Ovary (tissue), 3 donors: ENCODE measurements at regions not wholly inside any gene's neighbourhood (a gene's known extent, or its start where the extent isn't known, plus 50 kb on each side); places are given as distances from the start of the nearest gene placed in this dataset.

Experiments
- CTCF ChIP-seq, 3 donors: fragments of 450-650 bp in 2 of 3; fragments of 200-600 bp in 1 of 3; IDR thresholded peaks; one replicate each; pipeline versions ENCODE4 v1.5.1 to v1.8.0; 2016 to 2022; ENCODE audit warnings: antibody characterized with exemption in 3 of 3, mild to moderate bottlenecking in 1 of 3
- EP300 ChIP-seq: sonication (generic); formaldehyde crosslinking; IDR thresholded peaks from one replicate; pipeline ENCODE4 v1.6.1; 2017; ENCODE audit warnings: antibody characterized with exemption
- donor health status: DM: no; HTN: no; CAD: no.

DNA sequence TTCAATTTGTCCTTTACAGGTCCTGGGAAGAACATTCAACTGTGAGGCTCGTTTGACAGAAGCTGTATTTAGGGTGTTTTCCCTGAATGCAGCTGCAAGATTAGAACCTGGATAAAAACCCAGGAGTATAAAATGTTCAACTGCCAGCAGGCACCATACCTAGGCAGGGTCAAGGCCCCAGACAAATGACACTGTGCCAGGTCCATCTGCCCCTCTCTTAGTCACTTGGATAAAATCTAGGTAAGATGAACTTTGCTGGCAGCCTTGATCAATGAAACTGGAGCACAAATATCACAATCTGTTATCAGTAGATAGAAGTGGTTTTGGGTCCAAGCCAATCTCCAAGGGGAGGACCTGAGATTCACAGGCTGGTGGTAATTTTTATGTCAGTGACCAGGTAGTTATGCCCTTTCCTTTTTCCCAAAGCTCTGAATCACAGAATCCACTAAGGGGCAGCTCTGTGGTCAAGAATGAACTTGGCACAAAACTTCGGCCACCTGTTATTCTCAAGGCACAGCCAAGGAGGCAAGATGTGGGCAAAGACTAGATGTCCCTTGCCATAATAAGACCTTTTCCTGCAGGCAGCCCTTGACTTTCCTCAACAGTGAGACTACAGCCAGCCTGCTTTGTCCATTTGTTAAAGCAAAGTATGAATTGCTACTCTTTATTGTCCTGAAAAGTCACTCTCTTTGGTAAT is 501.0 kb downstream of the PPARGC1A start:
- no peak for TF ChIP-seq EP300
- TF ChIP-seq CTCF (IDR thresholded peaks at IDR 0.05), result no peak
